ENCODE measurements at regions not wholly inside any gene's neighbourhood (a gene's known extent, or its start where the extent isn't known, plus 50 kb on each side); places are given as distances from the start of the nearest gene placed in this dataset.

- ChIA-PET POLR2A (interaction anchor here (0.9 kb wide), 1 partner anchor 17 kb away, joined by 3 read pairs; no protein-coding TSS in a partner anchor), CTCF (ENCODE audit: low intra/inter-chr PET ratio, low total read pairs) (no interaction called here)
- Histone ChIP-seq H3K36me3 (replicated peaks in 1 of 2; ENCODE audit: control insufficient read depth in 1 of 2, insufficient read depth in 2 of 2, low read length in 2 of 2) (no peaks in the 10 kb centered on the region), H3K4me2 (ENCODE audit: low read depth, low read length) (no peak overlapping the region), H3K79me2 (ENCODE audit: insufficient read depth, low read length) (no peaks in the 10 kb centered on the region), H3K27ac (ENCODE audit: extremely low read length, insufficient read depth, low read length) (no peak overlapping the region), H3K9me3 (ENCODE audit: low read length) (no peaks in the 10 kb centered on the region), H3K4me3 (replicated peaks in 1 of 3; ENCODE audit: insufficient read depth in 1 of 3, low read depth in 2 of 3, low read length in 3 of 3) (no peak overlapping the region), H2AFZ (ENCODE audit: low read length) (no peak overlapping the region), H3K27me3 (ENCODE audit: control insufficient read depth in 1 of 2, insufficient read depth in 2 of 2, low read length in 2 of 2) (no peaks in the 10 kb centered on the region), H4K20me1 (ENCODE audit: insufficient read depth, low read length) (no peaks in the 10 kb centered on the region), H3K9ac (ENCODE audit: insufficient read depth, low read depth, low read length) (no peak overlapping the region), H3K4me1 (ENCODE audit: insufficient read depth, low read length) (peaks cover 23% of the 10 kb centered on the region)
- ATAC-seq: no peak
- DNase-seq (ENCODE audit: low spot score): no peak
- intact Hi-C loops (cut with micrococcal nuclease; ENCODE audit: unreplicated experiment): no loop called here
- no peak for FAIRE-seq
- in situ Hi-C loops (cut with HindIII; ENCODE audit: extremely low pct_ligation_motif_present, low pct_unique_long_range_greater_than_20kb): no loop called here
- 91% methylated on average over 1 of the region's 1 CpG for WGBS (ENCODE audit: low lambda C conversion rate)
- TF ChIP-seq MTF1 (CRISPR knock-in tag; IDR thresholded peaks at IDR 0.05) (no peak), DMTF1 (CRISPR knock-in tag; IDR thresholded peaks at IDR 0.05) (no peak), ZBTB25 (CRISPR knock-in tag; IDR thresholded peaks at IDR 0.05) (no peak)
- no TSS peak for BruUV-seq (replicated peaks)
Measured at GRCh38 chr15:85313339-85313738, 67.1 kb upstream of the AKAP13 start.

GRCh38 chr15:85314146-85314545, 66.3 kb upstream of the AKAP13 start:
- Histone ChIP-seq H2AFZ (ENCODE audit: low read length) (no peak overlapping the region), H3K27ac (ENCODE audit: extremely low read length, insufficient read depth, low read length) (no peak overlapping the region), H3K4me3 (replicated peaks in 1 of 3; ENCODE audit: insufficient read depth in 1 of 3, low read depth in 2 of 3, low read length in 3 of 3) (no peak overlapping the region), H3K9ac (ENCODE audit: insufficient read depth, low read depth, low read length) (no peak overlapping the region), H3K79me2 (ENCODE audit: insufficient read depth, low read length) (no peaks in the 10 kb centered on the region), H3K27me3 (ENCODE audit: control insufficient read depth in 1 of 2, insufficient read depth in 2 of 2, low read length in 2 of 2) (no peaks in the 10 kb centered on the region), H4K20me1 (ENCODE audit: insufficient read depth, low read length) (no peaks in the 10 kb centered on the region), H3K36me3 (replicated peaks in 1 of 2; ENCODE audit: control insufficient read depth in 1 of 2, insufficient read depth in 2 of 2, low read length in 2 of 2) (no peaks in the 10 kb centered on the region), H3K9me3 (ENCODE audit: low read length) (no peaks in the 10 kb centered on the region), H3K4me2 (ENCODE audit: low read depth, low read length) (no peak overlapping the region), H3K4me1 (ENCODE audit: insufficient read depth, low read length) (peaks cover 23% of the 10 kb centered on the region)
- ChIA-PET CTCF (ENCODE audit: low intra/inter-chr PET ratio, low total read pairs) (no interaction called here), POLR2A (no interaction called here)
- no TSS peak for BruUV-seq (replicated peaks)
- no peak for FAIRE-seq
- 68% methylated on average over 3 of the region's 3 CpGs for WGBS (ENCODE audit: low lambda C conversion rate)
- ATAC-seq: no peak
- intact Hi-C loops (cut with micrococcal nuclease; ENCODE audit: unreplicated experiment): no loop called here
- no peak for TF ChIP-seq ZKSCAN1 (IDR thresholded peaks at IDR 0.05; ENCODE audit: low read length)
- no peak for TF ChIP-seq ZXDC (CRISPR knock-in tag; IDR thresholded peaks at IDR 0.05)
- no peak for TF ChIP-seq ZNF260 (CRISPR knock-in tag; IDR thresholded peaks at IDR 0.05; ENCODE audit: borderline replicate concordance, low read depth)
- TF ChIP-seq GATAD2A (CRISPR knock-in tag; IDR thresholded peaks at IDR 0.05): no peak
- TF ChIP-seq ZBTB21 (CRISPR knock-in tag; IDR thresholded peaks at IDR 0.05): no peak
- TF ChIP-seq RFXANK (CRISPR knock-in tag; IDR thresholded peaks at IDR 0.05): no peak
- no peak for TF ChIP-seq MEF2D (CRISPR knock-in tag; IDR thresholded peaks at IDR 0.05)
- TF ChIP-seq SSRP1 (CRISPR knock-in tag; IDR thresholded peaks at IDR 0.05): no peak
- TF ChIP-seq SMARCE1 (IDR thresholded peaks at IDR 0.05; ENCODE audit: borderline replicate concordance): no peak
- TF ChIP-seq PHF8 (CRISPR knock-in tag; IDR thresholded peaks at IDR 0.05): no peak
- no peak for TF ChIP-seq ZNF562 (CRISPR knock-in tag; IDR thresholded peaks at IDR 0.05; ENCODE audit: borderline replicate concordance)
- no peak for TF ChIP-seq ZNF30 (CRISPR knock-in tag; IDR thresholded peaks at IDR 0.05)
- in situ Hi-C loops (cut with HindIII; ENCODE audit: extremely low pct_ligation_motif_present, low pct_unique_long_range_greater_than_20kb): no loop called here
- DNase-seq (ENCODE audit: low spot score): no peak
